Testis (tissue), 2 donors: ENCODE measurements at regions not wholly inside any gene's neighbourhood (a gene's known extent, or its start where the extent isn't known, plus 50 kb on each side); places are given as distances from the start of the nearest gene placed in this dataset.

ENCODE experiments used
- POLR2A ChIP-seq: fragments of 450-650 bp; IDR thresholded peaks from one replicate; pipeline ENCODE4 v1.6.1; 2017; ENCODE audit warnings: antibody characterized with exemption, mild to moderate bottlenecking, moderate library complexity
- TF ChIP-seq, protein P1 (sequence below), 3 experiments: fragments of 450-650 bp in 2 of 3; fragments of 200-600 bp in 1 of 3; sonication (generic) in 1 of 3; IDR thresholded peaks; one replicate each; pipeline ENCODE4 v1.5.1; 2016 to 2019; ENCODE audit warnings: antibody characterized with exemption in 3 of 3, mild to moderate bottlenecking in 2 of 3, moderate library complexity in 1 of 3

DNA sequence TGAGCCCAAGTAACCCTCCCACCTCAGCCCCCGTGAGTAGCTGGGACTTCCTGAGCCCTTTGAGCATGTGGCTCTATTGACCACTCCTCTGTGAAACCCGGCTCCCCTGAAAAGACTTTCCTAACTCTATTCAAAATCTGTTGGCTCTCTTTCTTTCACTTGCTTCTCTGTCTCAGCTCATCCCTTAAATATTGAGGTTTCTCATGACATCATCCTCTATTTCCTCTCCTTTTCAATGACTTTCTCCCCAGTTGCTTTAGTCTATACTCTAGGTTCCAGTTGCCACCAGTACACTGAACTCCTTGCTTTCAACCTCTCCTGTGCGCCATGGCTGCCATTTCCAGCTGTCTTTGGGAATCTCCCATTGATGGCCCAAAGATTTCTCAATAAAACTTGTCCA, 79.8 kb upstream of the STK17B start:
- TF ChIP-seq, protein P1, sequence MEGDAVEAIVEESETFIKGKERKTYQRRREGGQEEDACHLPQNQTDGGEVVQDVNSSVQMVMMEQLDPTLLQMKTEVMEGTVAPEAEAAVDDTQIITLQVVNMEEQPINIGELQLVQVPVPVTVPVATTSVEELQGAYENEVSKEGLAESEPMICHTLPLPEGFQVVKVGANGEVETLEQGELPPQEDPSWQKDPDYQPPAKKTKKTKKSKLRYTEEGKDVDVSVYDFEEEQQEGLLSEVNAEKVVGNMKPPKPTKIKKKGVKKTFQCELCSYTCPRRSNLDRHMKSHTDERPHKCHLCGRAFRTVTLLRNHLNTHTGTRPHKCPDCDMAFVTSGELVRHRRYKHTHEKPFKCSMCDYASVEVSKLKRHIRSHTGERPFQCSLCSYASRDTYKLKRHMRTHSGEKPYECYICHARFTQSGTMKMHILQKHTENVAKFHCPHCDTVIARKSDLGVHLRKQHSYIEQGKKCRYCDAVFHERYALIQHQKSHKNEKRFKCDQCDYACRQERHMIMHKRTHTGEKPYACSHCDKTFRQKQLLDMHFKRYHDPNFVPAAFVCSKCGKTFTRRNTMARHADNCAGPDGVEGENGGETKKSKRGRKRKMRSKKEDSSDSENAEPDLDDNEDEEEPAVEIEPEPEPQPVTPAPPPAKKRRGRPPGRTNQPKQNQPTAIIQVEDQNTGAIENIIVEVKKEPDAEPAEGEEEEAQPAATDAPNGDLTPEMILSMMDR (IDR thresholded peaks at IDR 0.05), result no peak
- TF ChIP-seq POLR2A, result no peak
